ENCODE measurements at regions not wholly inside any gene's neighbourhood (a gene's known extent, or its start where the extent isn't known, plus 50 kb on each side); places are given as distances from the start of the nearest gene placed in this dataset.
"Not testable (repeated sequence)": the region's sequence is repeated elsewhere in the genome, so short reads cannot be mapped to it uniquely, and the experiment has no call there.

DNA sequence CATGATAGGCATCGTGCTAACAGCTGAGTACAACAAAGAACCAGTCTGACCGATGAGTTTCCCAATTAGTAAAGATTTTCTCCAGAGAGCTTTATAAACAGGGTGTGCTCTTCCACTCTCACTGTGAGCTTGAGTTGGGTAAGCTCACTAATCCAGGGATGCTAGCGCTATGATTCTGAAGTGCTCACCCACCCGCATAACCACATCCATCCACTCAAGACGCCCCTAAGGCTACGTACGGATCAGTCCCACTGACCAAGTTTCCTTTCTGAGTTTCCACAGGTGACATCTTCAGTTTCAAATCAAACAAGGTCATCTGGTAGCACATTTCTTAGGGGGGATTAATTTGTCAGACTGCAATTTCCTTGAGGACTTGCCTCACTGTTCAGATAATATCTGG lies 141.1 kb upstream of the ABI3BP start:
- no peak for DNase-seq

DNA sequence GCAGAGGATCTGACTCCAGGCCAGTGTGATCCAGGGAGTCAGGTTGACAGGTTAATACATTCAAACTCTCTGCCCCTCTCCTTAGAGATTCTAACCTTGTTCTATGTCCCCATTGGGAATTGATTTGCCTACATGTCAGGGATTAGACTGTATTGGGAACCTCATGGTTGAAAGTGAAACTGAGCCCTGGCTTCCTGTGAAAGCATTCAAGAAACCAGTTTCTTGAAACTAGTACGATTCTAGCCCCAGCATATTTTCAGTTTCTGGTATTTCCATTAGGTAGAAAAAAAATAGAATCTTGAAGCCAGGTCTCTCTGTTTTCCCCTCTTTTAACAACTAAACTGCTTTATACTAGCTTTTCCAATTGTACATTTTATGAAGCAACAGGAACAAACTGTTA lies 140.4 kb upstream of the ABI3BP start:
- DNase-seq: no peak

DNA sequence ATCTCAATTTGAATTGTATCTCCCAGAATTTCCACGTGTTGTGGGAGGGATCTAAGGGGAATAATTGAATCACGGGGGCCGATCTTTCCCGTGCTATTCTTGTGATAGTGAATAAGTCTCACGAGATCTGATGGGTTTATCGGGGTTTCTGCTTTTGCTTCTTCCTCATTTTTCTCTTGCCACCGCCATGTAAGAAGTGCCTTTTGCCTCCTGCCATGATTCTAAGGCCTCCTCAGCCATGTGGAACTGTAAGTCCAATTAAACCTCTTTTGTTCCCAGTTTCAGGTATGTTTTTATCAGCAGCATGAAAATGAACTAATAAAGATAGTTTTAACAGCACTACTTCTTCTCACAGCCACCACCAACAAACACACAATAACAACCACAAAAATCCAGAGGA lies 140.0 kb upstream of the ABI3BP start:
- not testable (repeated sequence) for DNase-seq

DNA sequence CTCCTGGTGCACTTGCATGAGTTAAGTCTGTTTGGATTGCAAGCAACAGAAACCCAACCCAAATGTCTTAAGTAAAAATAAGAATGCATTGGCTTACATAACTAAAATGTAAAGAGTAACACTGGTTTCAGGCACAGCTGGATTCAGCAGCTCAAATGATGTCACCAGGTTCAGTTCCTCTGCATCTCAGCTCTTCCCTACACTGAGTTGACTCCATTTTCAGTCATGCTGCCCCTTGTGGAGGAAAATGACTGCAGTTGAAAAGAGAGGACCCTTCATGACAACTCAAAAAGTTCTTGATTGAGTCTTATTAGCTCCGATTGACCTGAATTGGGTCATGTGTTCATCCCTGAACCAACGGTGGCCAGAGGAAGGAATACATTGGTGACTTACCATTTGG lies 138.5 kb upstream of the ABI3BP start:
- DNase-seq: no peak

DNA sequence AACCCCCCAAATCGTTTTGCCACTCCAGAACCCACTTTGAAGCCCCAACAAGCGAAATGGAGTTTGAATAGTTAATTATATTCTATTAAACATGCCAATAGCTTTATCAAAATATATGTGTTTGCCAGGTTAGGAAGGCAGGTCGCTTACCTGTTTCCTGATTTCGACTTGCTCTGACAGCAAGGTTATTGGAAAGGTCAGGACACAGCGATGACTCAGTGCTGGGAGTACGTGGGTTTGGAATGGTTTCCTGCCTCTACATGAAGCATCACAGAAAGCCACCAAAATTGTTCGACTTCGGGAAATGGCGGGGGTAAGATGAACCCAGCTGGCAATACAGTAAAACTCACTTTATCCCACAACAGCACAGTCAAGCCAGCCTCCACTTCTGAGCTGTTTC lies 135.6 kb upstream of the ABI3BP start:
- no peak for DNase-seq

DNA sequence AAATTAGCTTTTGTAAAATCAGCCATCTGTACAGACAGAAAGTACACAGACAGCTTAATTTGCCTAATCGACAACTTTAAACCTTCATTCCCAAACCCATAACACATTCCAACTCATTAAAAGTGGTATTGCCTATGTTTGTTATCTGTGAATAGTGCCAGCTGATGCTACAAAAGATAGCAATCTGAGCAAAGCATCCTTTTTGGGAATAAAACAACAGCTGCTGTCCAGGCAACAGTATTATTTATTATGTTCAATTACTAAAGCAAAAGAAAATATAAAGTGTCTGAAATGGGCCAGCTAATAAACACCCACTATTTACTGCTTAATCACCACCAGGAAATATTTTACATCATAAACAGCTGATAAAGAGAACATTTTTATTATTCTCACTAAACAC lies 134.8 kb upstream of the ABI3BP start:
- DNase-seq: no peak

DNA sequence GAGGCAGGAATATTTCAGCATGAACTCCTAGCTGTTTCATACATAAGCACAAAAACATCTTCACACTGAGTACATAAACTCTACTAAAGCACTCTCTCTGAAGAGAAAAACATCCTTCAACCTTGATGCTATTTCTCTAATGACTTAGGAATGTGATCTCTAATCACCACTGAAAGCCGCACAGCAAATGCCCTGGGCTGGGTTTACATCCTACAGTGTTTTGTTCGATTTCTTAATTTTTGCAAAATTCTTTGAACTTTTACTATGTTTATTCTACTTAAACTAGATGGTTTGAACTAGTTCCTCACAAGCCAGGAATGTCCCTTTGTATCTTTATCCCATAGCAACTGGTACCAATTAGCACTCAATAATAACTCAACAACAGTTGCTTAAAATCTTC lies 130.9 kb upstream of the ABI3BP start:
- no peak for DNase-seq

DNA sequence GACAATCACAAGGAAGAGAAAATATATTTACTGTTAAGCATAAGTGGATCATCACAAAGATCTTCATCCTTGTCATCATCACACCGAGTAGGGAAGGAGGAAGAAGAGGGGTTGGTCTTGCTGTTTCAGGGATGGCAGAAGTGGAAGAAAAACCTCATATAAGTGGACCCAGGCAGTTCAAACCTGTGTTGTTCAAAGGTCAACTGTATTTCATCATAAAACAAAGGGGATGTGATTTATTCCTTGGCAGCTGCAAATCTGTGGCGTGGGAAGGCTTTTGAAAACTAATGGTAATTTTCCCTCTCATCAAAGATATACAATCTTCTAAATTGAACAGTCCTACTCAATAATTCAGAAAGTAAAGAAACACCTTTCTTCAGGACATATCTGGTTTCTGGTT lies 129.9 kb upstream of the ABI3BP start:
- DNase-seq: no peak

DNA sequence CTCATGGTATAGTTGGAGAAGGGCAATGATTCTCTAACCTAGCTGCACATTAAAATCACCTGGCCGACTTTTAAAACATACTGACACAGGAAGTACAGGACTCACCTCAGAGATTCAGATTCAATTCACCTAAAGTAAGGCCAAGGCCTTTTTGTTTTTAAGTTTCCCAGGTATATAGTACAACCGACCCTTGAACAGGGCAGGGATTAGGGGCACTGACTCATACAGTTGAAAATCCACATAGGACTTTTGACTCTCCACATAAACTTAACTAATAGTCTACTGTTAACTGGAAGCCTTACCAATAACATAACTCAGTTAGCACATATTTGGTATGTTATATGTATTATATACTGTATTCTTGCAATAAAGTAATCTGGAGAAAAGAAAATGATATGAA lies 129.5 kb upstream of the ABI3BP start:
- DNase-seq: no peak

DNA sequence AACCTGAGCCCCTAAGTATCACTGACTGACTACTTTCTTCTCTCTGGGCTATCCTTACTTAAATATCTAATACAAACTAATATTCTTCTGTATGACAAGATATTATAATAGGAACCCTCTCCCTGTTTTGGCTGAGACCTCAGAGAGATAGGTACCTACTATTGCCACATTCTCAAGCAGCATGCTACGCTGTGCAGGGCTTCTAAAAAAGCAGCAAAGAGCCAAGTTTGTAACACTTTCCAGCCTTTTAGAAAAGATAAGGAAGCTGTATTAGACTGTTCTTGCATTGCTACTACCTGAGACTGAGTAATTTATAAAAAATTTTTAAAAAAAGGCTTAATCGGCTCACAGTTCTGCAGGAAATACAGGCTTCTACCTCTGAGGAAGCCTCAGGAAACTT lies 126.8 kb upstream of the ABI3BP start:
- DNase-seq: no peak

DNA sequence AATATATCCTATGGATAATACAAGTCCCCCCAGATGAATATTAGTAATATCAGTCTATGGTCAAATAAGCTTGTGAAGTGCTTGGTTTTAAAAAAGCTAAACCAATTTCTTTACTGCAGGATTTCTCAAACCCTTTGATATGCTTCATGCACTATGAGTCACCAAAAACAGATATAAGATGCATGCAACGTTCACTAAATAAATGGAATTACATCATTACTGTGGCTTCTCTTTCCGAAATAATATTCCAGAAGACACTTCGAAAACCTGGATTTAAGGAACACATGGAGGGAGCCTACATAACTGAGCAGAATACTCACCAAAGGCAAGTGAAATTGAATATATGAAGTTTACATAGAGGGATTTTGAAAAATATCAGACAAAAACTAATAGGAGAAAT lies 126.3 kb upstream of the ABI3BP start:
- DNase-seq: no peak

DNA sequence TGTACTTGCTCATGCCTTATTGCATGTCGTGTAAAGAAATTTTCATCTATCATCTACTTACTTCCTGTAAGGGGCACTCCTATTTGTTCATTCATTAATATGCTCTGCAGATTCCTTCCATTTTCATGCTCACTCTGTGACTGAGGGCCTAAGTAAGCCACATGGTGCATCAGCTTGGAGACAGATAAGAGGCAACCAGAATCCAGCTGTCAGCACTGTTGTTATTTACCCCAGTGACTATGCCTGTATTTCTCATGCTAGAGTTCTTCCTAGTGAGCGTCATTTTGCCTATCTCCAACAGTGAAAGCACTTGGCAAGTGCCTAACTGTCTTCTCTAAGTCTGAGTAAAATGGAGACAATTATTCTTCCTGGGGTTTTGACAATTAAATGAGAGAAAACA lies 124.8 kb upstream of the ABI3BP start:
- DNase-seq: no peak

DNA sequence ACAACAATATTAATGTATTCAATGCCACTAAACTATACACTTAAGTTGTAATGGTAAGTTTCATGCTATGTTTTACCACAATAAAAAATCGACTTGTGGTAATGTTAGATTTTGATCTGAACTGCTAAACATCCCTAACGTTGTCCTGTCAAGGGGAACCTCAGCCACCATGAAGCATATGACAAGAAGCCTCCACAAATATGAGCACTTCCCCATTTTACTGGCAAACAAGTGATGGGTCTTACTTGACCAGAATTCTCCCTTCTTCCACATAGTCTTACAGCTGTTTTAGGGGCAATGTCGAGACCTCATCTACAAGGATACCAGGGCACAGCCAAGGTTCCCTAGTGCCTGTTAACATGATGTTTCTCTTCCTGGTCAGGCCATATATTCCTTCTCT lies 124.2 kb upstream of the ABI3BP start:
- no peak for DNase-seq

DNA sequence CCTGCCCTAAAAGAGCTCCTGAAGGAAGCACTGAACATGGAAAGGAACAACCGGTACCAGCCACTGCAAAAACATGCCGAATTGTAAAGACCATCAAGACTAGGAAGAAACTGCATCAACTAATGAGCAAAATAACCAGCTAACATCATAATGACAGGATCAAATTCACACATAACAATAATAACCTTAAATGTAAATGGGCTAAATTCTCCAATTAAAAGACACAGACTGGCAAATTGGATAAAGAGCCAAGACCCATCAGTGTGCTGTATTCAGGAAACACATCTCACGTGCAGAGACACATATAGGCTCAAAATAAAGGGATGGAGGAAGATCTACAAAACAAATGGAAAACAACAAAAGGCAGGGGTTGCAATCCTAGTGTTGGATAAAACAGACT lies 117.1 kb upstream of the ABI3BP start:
- DNase-seq: not testable (repeated sequence)

DNA sequence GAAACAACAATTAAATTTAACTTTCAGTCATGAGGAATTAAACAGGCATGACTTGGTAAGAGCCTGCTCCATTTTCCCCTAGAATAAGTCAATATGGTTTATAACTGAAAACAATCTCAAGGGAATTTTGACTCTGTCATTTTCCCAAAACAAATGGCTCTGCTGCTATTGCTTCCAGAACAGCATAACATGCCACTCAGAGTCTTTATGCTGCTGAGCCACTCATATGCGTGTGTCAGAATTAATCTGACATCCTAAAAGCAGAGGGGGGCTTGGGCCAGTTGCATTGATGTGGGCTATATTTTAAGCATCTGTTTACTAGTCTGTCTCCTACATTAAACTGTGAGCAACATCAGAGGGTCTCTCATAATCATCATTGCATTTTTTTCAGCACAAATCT lies 111.1 kb upstream of the ABI3BP start:
- no peak for DNase-seq

DNA sequence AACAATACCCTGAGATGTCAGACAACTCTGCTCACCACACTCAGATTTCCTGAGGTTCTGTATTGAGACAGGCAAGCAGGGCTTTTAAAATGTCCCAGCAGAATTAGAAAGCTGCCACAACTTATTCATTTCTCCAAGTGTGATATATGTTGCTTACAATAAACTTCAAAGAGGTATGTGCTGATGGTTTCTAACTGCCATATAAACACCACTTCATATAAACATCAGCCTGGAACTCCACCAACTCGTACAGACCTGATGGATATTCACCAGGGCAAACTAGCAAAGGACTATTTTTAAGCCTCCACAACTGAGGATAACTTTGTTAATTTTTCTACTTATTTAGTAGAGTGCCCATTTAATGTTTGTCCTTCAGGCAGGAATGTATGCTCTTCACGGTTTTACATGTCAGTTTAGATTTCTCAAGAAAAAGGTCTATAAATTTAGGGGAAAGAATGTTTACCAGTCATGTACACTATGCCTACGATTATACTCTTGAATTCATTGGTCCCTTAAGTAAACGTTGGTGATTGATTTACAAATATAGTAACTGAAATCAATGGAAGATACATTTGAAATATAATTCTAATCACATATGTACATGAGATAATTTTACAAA lies 109.6 kb upstream of the ABI3BP start:
- DNase-seq: no peak

DNA sequence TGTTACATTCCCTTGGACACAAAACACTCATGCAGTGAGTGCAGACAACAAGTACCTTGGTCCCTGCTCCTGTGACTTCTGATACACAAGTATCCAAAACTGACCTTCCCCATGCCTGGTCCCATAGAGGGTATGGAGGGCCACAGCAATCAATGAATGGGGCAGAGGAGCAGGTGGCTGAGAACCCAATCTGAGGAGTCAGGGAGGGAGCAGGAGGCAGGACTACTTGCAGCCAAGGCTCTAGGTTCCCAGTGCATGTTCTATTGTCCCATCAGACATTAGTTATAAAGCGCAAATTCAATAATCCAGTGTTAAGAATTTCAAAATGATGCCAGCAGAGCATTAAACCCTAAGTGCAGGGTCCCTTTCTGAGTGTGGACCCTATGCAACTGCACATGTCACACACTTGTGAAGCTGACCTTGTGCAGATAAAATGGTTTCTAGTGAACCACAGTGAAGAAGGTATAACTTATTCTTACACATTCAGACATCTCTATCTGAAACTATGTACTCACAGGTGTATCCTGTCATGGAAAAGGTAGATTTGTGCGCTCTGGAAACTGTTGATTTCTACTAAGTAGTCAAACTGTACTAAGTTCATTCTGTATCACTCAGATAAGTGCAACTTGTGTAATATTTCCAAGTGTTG lies 107.3 kb upstream of the ABI3BP start:
- no peak for DNase-seq

DNA sequence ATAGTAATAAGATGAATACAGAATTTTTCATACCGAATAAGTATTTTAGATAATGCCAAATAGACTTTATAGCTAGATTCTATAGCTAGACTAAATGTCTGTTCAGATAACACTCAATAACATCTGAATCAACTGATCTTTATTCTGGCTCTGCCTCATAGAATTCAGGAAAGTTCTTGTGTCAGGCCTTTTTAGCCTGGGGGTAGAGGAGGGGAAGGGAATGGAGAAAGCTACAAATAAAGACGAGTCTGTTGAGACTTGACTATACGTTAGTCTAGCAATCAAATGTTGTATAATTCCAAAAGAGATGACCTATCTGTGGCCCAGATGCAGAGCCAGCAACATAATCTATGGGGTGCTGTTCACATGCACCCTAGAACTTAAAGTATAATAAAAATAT lies 106.6 kb upstream of the ABI3BP start:
- no peak for DNase-seq

DNA sequence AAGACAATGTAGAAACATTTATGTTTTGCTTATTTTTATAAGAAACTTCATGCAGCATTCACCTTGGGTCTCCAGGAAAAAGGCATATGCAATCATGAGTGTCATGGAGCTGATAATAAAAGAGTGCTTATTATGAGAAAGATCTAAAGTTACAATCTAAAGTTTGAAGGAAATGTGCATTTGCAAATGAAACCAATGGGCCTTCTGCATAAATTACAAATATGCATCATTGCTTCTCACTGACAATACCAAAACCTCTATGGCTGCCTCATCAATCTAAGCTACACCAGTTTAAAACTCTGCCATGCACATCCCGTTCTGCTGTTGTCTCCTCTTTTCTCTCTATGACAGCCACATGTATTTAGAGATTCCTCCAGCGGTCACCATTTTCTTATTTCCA lies 103.2 kb upstream of the ABI3BP start:
- DNase-seq: no peak

DNA sequence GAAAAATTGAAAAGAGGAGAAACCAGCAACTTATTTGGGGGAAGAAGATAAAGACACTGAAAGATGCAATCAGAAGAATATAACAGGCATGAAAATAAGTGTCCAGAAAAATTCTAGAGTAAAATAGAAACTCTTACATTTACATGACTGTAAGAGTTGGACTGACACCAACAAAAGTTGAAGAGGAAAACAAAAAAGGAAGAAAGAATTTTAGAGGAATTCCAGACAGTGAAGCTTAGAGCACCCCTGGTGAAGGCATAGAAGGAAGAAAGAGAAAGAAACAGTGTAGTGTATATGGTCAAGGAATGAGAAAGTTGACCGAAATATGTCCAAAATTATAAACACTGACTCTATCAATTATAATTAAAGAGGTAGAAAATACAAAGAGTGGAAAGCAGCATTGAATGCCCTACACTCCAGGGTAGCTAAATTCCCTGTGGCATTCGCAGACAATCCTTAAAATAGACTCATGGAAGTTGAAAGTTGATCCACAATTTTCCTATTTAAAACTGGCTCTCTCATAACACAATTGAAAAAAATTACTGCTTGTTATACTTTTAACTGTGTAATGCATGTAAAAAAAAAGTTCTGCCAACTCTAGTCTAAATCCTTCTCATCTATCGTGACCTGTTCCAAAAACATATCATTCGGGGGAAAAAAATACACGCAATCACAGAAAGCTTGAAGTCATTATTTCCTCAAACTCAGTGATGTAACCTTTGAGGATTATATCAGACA lies 102.6 kb upstream of the ABI3BP start:
- no peak for DNase-seq

DNA sequence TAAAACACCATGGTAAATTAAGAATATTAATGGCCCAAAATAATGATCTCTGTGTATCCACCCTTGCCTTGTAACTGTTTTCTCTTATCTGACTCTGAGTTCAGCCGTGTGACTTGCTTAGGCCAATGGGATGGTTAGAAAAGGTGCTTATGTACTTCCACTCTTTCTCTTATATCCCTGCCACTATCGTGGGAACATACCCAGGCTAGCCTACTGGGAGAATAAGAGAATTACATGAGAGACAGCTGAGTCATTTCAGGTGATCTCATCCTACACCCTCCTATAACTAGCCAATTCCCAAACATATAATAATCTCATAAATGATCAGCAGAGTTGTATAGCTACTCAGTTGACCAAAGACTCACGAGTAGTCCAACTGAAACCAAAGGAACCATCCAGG lies 98.3 kb upstream of the ABI3BP start:
- DNase-seq: no peak

DNA sequence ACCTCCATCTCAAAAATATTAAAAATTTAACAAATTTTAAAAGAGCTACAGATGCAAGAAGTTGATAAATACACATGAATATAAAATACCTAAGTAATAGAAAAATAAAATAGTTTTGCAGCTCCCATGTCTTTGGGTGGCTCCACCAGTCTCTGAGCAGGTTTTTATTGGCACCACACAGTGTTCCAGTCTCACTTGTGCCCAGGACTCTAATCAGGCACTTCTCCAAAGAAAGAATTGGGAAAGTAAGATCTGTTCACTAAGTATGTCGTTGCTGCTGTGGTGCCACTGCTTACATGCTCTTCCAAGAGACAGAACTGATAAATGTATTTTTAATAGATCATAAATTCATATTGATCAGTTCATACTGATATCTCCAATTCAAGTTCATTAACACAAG lies 92.5 kb upstream of the ABI3BP start:
- DNase-seq: no peak

DNA sequence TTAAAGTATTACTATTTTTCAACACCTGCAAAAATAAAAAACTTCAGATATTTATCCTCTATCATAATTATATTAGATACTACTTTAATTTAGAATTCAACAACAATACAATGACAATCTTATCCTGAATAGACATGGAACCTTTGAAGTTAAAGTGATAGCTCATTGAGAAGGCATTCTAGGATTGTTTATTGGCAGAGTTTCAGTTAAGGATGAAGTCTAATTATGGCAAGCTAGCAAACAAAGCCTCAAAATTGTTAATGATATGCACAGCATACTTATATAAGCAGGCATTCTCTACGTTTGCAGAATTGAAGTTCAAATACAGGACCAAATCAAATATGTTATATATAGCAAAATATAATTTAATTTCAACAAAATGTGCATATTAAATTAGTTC lies 91.2 kb upstream of the ABI3BP start:
- DNase-seq: no peak

DNA sequence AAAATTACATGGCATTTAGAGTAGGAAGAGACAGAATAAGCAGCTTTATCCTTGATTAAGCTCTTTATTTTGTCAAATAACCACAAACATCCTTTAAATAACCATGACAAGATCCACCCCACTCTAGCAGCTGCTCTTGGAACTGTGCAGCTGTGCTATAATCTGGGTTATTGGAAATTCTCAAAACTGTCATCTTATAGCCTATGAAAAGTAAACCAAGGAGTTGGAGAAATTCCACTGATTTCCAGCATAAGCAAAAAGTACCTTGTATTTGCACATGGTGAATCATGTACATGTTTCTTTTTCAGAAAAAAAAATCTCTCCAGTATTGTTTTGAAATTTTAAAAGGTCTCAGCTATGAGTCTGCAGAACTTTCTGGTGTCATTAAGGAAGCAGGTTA lies 88.8 kb upstream of the ABI3BP start:
- DNase-seq: no peak

DNA sequence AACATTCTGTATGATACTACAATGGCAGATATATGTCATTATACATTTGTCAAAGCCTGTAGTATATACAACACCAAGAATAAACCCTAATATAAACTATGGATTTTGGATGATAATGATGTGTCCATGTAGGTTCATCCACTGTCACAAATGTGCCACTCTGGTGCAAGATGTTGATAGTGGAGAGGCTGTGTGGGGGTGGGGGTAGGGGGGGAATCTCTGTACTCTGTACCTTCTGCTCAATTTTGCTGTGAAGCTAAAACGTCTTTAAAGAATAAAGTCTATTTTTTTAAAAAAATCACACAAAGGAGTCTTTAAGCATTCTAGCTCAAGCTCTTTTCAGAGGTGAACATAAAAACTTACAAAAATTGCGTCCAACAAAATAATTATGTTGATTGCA lies 88.2 kb upstream of the ABI3BP start:
- no peak for DNase-seq
